Osteoblast (primary cell): ENCODE measurements at regions not wholly inside any gene's neighbourhood (a gene's known extent, or its start where the extent isn't known, plus 50 kb on each side); places are given as distances from the start of the nearest gene placed in this dataset.

Source experiments
- DNase-seq: peaks from one replicate; pipeline ENCODE4 v3.0.0; 2011; ENCODE audit warnings: low spot score, mixed read lengths; ENCODE audit not compliant: insufficient read length; ENCODE audit errors: missing footprints
- H2AFZ ChIP-seq: 2 replicates; pipeline ENCODE4 v1.6.0; 2011; ENCODE audit warnings: mild to moderate bottlenecking, low read length
- H3K27ac ChIP-seq: 2 replicates; pipeline ENCODE4 v1.5.1; 2011; ENCODE audit warnings: mild to moderate bottlenecking, low read depth, low read length, moderate library complexity
- H3K27me3 ChIP-seq: 2 replicates; pipeline ENCODE4 v1.6.0; 2012; ENCODE audit warnings: mild to moderate bottlenecking, control low read depth, inconsistent platforms, low read length, moderate library complexity; ENCODE audit not compliant: insufficient read depth
- H3K36me3 ChIP-seq: 2 replicates; pipeline ENCODE4 v1.5.1; 2011; ENCODE audit warnings: mild to moderate bottlenecking, low read length, control low read depth, moderate library complexity; ENCODE audit not compliant: insufficient read depth
- H3K4me1 ChIP-seq: 2 replicates; pipeline ENCODE4 v1.5.1; 2011; ENCODE audit warnings: mild to moderate bottlenecking, low read length, control low read depth, moderate library complexity; ENCODE audit not compliant: insufficient read depth
- H3K4me2 ChIP-seq: 2 replicates; pipeline ENCODE4 v1.6.0; 2011; ENCODE audit warnings: mild to moderate bottlenecking, low read length; ENCODE audit not compliant: insufficient read depth
- H3K4me3 ChIP-seq: fragments of 200-600 bp; sonication (generic); 3 replicates; pipeline ENCODE4 v1.5.1; 2012; ENCODE audit warnings: mild to moderate bottlenecking, low read length, inconsistent platforms; ENCODE audit not compliant: insufficient read depth
- H3K79me2 ChIP-seq: 2 replicates; pipeline ENCODE4 v1.6.0; 2012; ENCODE audit warnings: mild to moderate bottlenecking, low read length, control low read depth, inconsistent platforms; ENCODE audit not compliant: insufficient read depth
- H3K9me3 ChIP-seq: 2 replicates; pipeline ENCODE4 v1.5.1; 2011; ENCODE audit warnings: low read depth, low read length, control low read depth
- H4K20me1 ChIP-seq: 2 replicates; pipeline ENCODE4 v1.6.0; 2012; ENCODE audit warnings: mild to moderate bottlenecking, low read length, control low read depth; ENCODE audit not compliant: insufficient read depth
- TF ChIP-seq, protein P1 (sequence below): IDR thresholded peaks from 2 replicates; pipeline ENCODE4 v1.5.1; 2011; ENCODE audit warnings: mild to moderate bottlenecking, low read depth, low read length, moderate library complexity; ENCODE audit errors: extremely low read depth

DNA sequence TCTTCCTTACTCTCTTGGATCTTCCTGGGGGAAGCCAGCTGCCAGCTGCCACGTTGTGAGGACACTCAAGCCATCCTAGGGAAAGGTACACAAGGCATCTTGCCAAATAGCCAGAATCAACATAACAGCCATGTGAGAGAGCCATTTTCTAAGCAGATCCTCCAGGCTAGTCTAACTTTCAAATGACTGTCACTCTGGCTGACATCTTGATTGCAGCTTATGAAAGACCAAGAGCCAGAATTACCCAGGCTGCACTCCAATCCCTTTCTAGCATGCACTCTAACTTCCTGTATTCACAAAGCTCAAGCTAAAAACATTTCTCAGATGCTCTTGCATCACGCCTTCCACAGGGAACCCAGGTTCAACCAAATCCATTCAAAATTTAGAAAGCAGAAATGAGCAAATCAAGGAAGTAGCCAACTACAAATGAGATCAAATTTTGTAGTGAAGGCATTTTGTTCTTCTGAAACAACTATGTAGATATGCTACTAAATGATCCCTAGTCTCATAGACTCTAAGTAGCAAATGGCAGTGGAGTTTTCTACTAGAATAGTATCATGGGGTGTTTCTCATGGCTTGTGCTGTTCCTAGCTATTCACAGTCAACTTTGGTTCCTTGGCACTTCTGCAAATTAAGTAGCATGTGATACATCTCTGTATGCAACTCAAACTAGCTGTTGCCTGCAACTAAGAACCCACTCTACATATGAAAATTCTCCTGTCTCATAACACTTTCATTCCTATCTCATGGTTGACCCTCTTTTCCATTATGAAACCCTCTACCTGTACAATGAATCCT lies 281.9 kb downstream of the ZEB2 start:
- H3K4me2 ChIP-seq, result no peak overlapping the region

DNA sequence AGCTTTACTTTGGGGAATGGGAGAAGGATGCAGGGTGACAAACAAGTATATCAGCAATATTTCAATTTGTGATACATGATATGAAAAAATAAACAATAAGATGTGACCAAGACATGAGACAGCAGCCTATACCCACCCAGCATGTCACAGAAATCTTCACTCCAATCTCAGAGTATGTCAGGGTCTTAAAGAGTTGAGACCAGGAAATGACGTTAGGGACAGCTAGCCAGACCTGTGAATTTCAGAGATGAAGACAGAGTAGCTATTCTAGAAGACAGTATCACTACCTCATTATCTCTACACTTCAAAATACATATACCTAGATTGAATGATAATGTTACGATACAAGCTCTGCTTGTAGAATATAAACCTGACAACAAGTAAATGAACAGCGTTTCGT lies 282.8 kb downstream of the ZEB2 start:
- Histone ChIP-seq H3K27ac (no peak overlapping the region), H3K4me3 (no peak overlapping the region), H3K79me2 (peaks cover 2% of the 10 kb centered on the region), H3K36me3 (no peaks in the 10 kb centered on the region), H3K4me1 (no peaks in the 10 kb centered on the region), H3K4me2 (no peak overlapping the region), H3K27me3 (no peaks in the 10 kb centered on the region), H4K20me1 (no peaks in the 10 kb centered on the region), H3K9me3 (no peaks in the 10 kb centered on the region), H2AFZ (no peak overlapping the region)
- TF ChIP-seq, protein P1, sequence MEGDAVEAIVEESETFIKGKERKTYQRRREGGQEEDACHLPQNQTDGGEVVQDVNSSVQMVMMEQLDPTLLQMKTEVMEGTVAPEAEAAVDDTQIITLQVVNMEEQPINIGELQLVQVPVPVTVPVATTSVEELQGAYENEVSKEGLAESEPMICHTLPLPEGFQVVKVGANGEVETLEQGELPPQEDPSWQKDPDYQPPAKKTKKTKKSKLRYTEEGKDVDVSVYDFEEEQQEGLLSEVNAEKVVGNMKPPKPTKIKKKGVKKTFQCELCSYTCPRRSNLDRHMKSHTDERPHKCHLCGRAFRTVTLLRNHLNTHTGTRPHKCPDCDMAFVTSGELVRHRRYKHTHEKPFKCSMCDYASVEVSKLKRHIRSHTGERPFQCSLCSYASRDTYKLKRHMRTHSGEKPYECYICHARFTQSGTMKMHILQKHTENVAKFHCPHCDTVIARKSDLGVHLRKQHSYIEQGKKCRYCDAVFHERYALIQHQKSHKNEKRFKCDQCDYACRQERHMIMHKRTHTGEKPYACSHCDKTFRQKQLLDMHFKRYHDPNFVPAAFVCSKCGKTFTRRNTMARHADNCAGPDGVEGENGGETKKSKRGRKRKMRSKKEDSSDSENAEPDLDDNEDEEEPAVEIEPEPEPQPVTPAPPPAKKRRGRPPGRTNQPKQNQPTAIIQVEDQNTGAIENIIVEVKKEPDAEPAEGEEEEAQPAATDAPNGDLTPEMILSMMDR, result no peak
- no peak for DNase-seq

More for the DNA sequence above, 281.9 kb downstream of the ZEB2 start:
- no peaks in the 10 kb centered on the region for H3K27me3 ChIP-seq
- no peaks in the 10 kb centered on the region for H3K9me3 ChIP-seq
- no peaks in the 10 kb centered on the region for H4K20me1 ChIP-seq
- H3K36me3 ChIP-seq, result no peaks in the 10 kb centered on the region
- peaks cover 2% of the 10 kb centered on the region for H3K79me2 ChIP-seq
- H3K27ac ChIP-seq, result no peak overlapping the region
- TF ChIP-seq, protein P1, result no peak
- H2AFZ ChIP-seq, result no peak overlapping the region
- H3K4me3 ChIP-seq, result no peak overlapping the region
- no peak for DNase-seq
- no peaks in the 10 kb centered on the region for H3K4me1 ChIP-seq

DNA sequence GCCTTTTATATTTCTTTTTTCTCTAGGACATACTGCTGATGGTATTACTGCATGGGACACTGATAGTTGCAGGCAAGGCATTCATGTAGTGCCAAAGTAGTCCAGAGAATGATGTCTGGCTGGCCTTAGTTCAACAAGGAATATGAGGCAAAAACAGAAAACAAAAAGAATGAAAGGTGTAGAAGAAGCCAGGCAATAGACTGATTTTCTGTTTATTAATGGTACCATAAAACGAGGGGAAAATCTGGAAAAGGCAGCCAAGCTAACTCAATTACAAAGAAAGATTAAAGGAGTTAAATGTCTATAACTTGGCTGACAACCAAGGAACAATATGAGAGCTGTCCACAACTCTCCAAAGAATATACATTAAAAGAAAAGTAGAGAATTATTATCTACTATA lies 284.9 kb downstream of the ZEB2 start:
- no peak overlapping the region for H3K27ac ChIP-seq
- no peak overlapping the region for H2AFZ ChIP-seq
- no peaks in the 10 kb centered on the region for H3K36me3 ChIP-seq
- H3K4me3 ChIP-seq, result no peak overlapping the region
- peaks cover 4% of the 10 kb centered on the region for H3K4me1 ChIP-seq
- H3K4me2 ChIP-seq, result no peak overlapping the region
- H3K27me3 ChIP-seq, result no peaks in the 10 kb centered on the region
- no peaks in the 10 kb centered on the region for H3K9me3 ChIP-seq
- TF ChIP-seq, protein P1, result no peak
- no peak for DNase-seq
- H3K79me2 ChIP-seq, result peaks cover 2% of the 10 kb centered on the region
- H4K20me1 ChIP-seq, result no peaks in the 10 kb centered on the region

DNA sequence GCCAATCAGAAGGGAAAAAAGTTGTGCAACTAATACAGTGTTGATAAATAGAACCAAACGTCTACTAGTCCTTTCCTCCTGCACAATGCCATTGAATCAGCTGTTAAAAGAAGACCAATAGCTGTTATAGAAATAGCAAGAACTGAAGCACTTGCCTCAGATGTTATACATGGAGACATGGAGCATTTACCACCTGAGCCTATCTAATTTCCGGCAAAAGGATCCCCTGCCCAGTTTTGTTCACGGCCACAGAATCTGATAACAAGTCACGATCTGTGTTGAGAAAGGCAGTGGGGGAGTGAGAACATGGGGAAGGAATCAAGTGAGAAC lies 285.4 kb downstream of the ZEB2 start:
- TF ChIP-seq, protein P1, result no peak
- no peak overlapping the region for H3K4me2 ChIP-seq
- no peak for DNase-seq

More for the DNA sequence above, 285.4 kb downstream of the ZEB2 start:
- Histone ChIP-seq H3K36me3 (no peaks in the 10 kb centered on the region), H2AFZ (no peak overlapping the region), H3K4me1 (peaks cover 9% of the 10 kb centered on the region), H3K27me3 (no peaks in the 10 kb centered on the region), H3K4me3 (no peak overlapping the region), H4K20me1 (no peaks in the 10 kb centered on the region), H3K9me3 (no peaks in the 10 kb centered on the region), H3K79me2 (peaks cover 2% of the 10 kb centered on the region), H3K27ac (no peak overlapping the region)
